HG02973 (cell line): ENCODE measurements at regions not wholly inside any gene's neighbourhood (a gene's known extent, or its start where the extent isn't known, plus 50 kb on each side); places are given as distances from the start of the nearest gene placed in this dataset.

Experiments used
- ATAC-seq: cut with Tn5 transposase; IDR thresholded peaks from one replicate; pipeline ENCODE4 v1.9.1; 2021; ENCODE audit warnings: moderate library complexity; ENCODE audit not compliant: unreplicated experiment

GRCh38 chr9:79236466-79236865 lies 335.3 kb upstream of the TLE4 start:
- ATAC-seq, result no peak

GRCh38 chr9:79237861-79238260 lies 333.9 kb upstream of the TLE4 start:
- ATAC-seq, result no peak

GRCh38 chr9:79240774-79241173 lies 331.0 kb upstream of the TLE4 start:
- ATAC-seq, result no peak

GRCh38 chr9:79242489-79242888 lies 329.3 kb upstream of the TLE4 start:
- no peak for ATAC-seq

GRCh38 chr9:79246170-79246569 lies 325.6 kb upstream of the TLE4 start:
- ATAC-seq, result no peak

GRCh38 chr9:79247021-79247420 lies 324.7 kb upstream of the TLE4 start:
- ATAC-seq, result no peak

- no peak for ATAC-seq
Observed at GRCh38 chr9:79250806-79251205, 321.0 kb upstream of the TLE4 start.

GRCh38 chr9:79254900-79255650 lies 316.7 kb upstream of the TLE4 start:
- no peak for ATAC-seq

GRCh38 chr9:79255651-79256260 lies 316.0 kb upstream of the TLE4 start:
- no peak for ATAC-seq

- no peak for ATAC-seq
Observed at GRCh38 chr9:79256691-79257213, 315.0 kb upstream of the TLE4 start.

GRCh38 chr9:79257228-79257781 lies 314.5 kb upstream of the TLE4 start:
- no peak for ATAC-seq

- ATAC-seq, result no peak
Observed at GRCh38 chr9:79257790-79258351, 313.9 kb upstream of the TLE4 start.

GRCh38 chr9:79259858-79260257 lies 311.9 kb upstream of the TLE4 start:
- ATAC-seq, result no peak

GRCh38 chr9:79263628-79264027 lies 308.1 kb upstream of the TLE4 start:
- ATAC-seq, result no peak

- no peak for ATAC-seq
Observed at GRCh38 chr9:79264041-79264440, 307.7 kb upstream of the TLE4 start.

- no peak for ATAC-seq
Observed at GRCh38 chr9:79264511-79265355, 307.0 kb upstream of the TLE4 start.

- no peak for ATAC-seq
Observed at GRCh38 chr9:79266986-79267385, 304.8 kb upstream of the TLE4 start.

- no peak for ATAC-seq
Observed at GRCh38 chr9:79268806-79269205, 303.0 kb upstream of the TLE4 start.

GRCh38 chr9:79273311-79273710 lies 298.5 kb upstream of the TLE4 start:
- no peak for ATAC-seq

- no peak for ATAC-seq
Observed at GRCh38 chr9:79279356-79279755, 292.4 kb upstream of the TLE4 start.

- no peak for ATAC-seq
Observed at GRCh38 chr9:79280691-79281090, 291.1 kb upstream of the TLE4 start.
